COLO668 (cell line): ENCODE measurements at regions not wholly inside any gene's neighbourhood (a gene's known extent, or its start where the extent isn't known, plus 50 kb on each side); places are given as distances from the start of the nearest gene placed in this dataset.

Experiments used
- DNase-seq: peaks from one replicate; lab custom pipeline; 2025; ENCODE audit not compliant: unreplicated experiment; lab: John Stamatoyannopoulos, UW

DNA sequence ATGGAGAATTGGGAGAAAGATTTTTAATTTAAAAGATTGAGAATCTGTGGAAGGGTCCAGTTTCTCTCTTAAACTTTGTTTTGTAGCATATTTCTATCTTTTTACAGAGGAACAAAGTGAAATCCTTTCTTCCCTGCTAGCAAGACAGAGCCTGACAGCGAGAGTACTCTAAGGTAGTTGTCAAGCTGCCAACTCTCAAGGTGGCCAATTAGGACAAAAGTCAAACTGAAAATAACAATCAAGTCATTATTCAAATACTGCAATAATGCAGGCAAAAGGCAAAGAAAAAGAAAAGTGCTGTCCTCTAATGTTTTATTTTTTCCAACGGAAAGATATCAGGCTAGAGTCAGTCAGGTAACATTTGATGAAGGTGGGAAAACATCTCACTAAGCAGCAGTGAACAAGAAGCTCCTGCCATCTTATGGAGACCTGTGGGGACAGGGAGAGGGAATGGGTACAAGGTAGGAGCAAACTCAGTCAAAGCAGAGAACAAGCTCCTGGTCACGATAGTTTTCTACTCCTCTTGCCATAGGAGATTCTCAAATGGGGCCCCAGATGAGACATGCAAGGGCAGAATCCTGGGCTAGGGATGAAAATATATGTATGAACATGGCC lies 801.9 kb upstream of the SLITRK1 start:
- no peak for DNase-seq

DNA sequence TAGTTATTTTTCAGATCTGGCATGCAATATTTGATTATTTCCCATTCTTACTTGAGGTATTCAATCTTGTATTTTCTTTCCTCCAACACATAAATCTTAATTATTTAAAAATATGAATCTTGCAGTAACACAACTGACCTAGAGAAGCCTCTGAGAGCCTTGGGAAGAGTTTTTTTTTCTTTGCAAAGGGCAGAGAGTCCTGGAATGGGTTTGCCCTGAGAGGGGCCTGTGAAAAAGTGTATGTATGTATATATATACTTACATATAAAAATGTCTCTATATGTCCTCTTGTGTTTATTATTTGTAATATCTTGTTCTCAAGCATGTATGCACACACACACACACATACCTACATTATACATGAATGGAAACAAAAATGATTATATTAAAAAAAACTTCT lies 801.2 kb upstream of the SLITRK1 start:
- DNase-seq = no peak

DNA sequence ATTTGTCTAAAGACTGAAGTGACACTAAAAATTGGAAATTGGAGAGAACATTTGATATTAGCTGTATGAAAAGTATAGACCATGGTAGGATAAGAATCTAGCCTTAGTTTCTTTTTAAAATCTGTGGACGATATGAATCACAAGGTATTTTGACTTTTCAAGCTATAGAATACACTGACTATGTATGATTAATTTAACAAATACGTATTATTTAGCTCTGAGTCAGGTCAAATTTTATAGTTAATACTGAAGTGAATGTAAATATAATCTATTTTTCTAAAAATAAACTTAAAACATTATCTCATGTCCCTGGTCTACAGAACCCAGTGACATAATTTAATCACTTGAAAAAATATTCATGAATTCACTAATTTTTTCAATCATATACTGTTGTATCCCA lies 795.6 kb upstream of the SLITRK1 start:
- no peak for DNase-seq

DNA sequence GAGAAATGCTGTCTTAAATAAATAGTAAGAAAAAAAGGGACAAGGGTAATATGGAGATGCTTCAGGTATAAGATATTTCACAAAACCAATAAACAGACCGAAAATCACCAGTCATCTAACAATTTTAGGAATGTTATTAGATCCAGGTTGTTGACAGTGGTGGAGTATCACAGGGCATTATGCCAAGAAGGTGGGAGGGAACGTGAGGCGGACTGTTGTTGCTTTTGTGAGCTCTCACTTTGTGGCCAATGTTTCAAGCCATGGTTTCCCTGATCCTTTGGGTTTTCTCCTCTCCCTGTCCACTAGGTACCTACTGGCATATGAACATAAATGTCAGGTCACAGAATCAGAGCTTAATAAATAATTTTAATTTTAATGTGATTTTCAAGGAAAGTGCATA lies 790.3 kb upstream of the SLITRK1 start:
- no peak for DNase-seq

DNA sequence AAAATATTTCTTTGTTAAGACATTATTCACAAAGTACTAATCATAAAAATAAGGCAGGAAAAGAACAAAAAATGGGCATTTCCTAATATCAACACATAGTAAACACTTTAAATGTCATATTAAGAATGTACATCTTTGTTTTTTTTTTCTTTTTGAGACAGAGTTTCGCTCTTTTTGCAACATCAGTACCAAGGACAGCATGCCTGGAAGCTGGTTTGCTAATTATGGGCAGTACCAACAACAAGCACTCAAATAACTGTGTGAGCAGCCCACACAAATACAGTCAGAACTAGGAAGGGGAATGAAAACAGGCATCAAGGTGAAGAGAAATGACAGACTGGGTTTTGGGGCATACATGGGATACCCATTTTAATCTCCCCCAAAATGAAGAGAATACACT lies 788.0 kb upstream of the SLITRK1 start:
- DNase-seq = no peak

DNA sequence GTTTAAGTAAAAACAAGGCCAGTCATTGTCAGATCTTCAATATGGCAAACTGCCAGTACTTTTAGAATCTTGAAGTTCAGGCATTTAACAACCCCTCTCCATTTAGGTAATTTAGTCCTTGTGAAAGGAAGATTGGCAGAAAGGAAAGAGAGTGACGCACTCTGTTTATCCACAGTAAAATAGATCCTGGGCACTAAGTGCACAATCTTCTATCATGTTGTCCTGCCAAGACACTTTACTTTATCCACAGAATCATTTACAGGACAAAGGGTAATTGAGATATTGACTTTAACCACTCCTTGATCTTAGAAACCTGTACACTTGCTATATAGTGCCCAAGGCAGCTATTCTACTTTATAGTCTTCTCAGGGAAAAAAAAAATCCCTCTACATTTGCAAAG lies 786.4 kb upstream of the SLITRK1 start:
- no peak for DNase-seq

DNA sequence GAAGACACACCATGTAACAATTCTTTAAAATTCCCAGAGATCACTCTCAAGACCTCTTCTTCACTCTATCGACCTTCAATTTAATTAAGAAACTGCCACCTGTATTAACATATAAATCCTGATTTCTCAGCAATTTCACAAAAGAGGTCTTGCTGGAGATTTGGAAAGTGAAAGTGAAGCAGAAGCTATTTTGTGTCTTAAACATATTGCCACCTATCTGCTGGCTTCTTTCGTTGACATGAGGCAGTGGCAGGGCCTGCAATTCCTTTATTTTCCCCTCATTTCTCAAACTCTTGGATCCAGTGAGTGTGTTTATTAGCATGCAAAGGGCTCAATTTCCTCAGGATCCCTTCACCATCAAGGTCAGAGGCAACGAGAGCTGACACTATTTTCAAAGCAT lies 780.2 kb upstream of the SLITRK1 start:
- no peak for DNase-seq

DNA sequence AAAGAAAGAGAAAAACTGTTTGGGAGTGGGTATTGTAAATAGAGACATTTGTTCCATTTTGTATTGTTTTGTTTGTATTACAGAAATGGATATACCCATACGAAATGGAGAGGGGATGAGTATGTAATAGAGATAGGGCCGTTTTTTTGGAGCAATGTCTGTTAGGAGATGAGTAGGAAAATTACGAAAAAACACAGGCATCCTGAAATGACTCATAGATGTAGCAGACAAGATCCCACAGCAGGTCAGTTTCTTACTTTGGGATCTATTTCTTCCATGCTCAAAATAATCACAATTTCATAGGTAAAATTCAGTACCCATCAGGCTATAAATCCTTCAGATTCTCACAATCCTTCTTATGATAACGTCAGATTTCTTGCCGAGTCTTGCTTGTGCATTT lies 779.4 kb upstream of the SLITRK1 start:
- DNase-seq = no peak

DNA sequence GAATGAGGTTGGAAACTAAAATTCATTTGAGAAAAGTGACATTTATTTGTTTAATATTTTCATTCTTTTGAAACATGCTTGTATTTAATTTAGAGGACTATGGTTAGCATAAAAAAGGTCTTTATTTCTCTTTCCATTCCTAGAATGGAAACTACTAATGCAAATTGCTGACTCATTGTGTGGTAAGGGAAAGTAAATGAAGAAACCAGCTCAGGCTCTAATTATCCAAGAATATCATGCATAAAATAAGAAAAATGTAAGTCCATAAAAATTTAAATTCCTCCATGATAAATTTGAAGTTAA lies 777.0 kb upstream of the SLITRK1 start:
- DNase-seq = no peak

DNA sequence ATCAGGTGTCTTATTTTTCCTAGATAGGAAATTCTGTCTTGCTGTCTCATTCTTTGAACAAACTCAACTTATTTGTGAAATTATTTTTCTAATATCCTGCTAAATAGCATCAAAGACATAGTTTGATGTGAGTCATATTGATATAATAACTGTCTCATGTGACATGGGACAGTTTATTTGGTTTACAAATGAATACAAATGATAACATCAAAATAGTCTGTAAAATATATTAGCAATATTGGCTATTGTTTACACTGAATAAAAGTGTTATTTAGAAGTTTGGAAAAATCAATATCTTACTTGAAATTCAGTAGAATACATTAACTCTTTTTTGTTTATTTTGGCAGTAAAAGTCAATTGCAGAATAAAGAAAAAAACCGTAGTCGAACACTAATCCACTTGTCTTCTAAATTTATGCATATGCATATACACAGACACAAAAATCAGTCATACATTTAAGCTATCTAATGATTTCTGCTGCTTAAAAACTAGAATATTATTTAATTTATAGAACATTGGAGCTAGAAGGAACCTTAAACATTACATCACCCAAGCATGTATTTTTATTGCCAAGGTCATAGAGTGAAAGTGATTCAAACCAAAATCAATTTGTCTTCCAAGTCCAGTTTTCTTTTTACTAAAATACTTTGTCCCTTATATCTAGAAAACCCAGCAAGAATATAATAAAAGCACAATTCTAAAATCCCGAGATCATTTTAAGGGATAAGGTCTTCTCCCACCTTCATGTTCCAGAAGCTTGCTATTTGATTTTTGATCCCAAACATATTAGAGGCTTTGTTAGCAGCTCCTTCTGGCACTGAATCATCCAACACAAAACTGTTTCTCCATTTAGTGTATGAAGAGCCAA lies 776.5 kb upstream of the SLITRK1 start:
- DNase-seq = no peak

DNA sequence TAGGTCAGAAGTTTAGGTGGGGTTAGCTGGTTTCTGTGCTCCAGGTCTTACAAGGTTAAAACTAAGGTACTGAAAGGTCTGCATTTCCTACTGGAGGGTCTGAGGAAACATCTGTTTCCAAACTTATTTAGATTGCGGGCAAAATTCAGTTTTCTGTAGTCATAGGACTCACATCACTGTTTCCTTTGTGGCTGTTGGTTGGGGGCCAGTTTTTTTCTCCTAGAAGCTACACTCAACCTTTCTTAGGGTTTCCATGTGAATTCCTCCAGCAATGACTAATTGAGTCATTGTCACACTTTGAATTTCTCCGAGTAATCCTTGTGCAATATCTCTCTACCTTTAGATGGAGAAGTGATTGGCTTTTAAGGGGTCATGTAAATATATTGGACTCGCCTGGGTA lies 773.4 kb upstream of the SLITRK1 start:
- no peak for DNase-seq

DNA sequence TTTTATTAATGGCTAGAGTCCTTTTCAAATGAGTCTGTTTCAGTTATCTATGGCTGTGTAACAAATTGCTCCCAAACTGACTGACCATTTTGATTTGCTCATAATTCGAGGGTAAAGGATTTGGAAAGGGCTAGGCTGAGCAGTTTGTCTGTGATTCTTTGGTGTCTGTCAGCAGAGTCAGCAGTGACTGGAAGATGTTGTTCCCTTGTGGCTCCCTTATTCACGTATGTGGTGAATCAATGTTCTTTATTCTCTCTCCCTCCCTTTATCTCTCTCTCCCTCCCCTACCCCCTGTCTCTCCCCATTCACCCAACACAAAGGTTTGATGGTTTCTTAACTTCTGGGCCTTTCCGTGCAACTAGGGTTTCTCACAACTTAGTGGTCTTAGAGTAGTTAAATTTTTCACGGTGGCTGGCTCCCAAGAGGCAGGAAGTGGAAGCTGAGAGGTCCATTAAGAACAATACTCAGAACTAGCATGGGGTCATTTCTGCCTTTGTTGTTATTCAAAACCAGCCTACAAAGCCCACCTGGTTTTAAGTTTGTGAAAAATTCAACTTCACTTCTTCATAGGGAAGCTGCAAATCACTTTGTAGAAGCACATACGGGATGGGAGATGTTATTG lies 772.5 kb upstream of the SLITRK1 start:
- DNase-seq = no peak

DNA sequence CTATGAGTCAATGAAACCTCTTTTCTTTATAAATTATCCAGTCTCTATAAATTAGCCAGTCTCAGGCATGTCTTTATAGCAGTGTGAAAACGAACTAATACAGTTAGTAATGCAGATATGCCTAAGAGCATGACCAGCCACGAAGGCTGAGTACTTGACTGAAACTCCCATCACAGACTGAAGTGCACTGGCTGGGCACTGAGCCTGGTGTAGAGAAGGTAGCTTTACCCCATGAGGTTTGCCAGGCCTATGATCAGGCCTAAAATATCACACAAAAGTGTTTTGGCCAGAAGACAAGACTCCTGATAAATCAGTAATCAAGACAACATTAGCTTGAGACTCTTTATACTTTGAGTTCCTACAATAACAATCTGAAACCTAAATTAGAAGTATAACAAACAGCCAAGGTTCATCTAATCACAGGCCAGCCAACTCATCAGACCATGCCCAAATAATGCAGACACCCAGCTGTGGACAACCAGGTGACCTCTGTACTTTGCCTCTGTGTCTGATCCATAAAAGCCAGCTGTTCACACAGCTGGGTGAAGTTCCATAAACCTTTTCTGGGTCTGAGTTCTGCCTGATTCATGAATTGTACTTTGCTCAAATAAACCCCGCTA lies 771.8 kb upstream of the SLITRK1 start:
- no peak for DNase-seq

DNA sequence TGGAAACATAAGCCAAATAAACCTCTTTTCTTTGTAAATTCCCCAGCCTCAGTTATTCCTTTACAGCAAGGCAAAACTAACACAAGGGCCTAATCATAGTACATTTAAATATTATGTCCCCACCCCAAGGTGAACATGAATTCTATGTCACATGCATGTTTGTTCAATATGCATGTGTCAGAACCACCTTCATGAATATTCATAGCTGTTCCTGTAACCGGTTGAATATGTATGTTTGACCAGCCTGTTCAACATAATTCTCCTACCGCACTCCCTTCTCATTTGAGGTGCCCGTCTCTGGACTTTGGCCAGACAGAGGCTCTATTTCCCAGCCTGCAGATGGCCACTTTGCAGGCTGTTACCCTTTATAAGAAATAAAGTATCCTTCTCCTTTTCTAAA lies 769.4 kb upstream of the SLITRK1 start:
- no peak for DNase-seq

DNA sequence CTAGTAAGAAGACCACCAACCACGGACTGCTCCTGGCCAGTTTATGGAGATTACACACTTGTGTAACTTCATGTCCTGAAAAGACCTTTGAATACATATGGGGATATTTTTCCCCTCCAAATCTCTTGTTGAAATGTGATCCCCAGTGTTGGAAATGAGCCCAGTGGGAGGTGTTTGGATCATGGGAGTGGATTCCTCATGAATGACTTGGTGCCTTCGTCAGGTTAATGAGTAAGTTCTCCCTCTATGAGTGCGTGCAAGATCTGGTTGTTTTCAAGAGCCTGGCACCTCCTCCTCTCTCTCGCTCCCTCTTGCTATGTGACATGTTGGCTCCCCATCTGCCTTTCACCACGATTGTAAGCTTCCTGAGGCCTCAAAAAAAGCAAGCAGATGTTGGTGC lies 769.0 kb upstream of the SLITRK1 start:
- DNase-seq = no peak

DNA sequence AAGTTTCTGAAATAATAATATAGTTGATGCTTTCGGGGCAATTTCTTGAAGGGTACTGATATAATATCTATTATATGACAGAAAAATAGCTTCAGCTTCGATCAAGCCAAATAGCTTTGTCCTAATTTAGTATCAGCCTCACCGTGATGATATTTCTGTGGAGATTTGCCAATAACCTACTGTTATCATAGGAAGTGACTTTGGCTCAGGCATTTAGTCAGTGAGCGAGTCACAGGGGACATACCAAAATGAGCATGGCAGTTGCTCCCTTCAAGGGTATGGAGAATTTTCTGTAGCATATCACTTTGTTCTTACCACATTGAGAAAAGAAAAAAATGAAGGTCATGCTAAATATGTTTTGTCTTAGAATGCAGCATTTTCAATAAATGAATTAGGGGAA lies 767.6 kb upstream of the SLITRK1 start:
- no peak for DNase-seq

DNA sequence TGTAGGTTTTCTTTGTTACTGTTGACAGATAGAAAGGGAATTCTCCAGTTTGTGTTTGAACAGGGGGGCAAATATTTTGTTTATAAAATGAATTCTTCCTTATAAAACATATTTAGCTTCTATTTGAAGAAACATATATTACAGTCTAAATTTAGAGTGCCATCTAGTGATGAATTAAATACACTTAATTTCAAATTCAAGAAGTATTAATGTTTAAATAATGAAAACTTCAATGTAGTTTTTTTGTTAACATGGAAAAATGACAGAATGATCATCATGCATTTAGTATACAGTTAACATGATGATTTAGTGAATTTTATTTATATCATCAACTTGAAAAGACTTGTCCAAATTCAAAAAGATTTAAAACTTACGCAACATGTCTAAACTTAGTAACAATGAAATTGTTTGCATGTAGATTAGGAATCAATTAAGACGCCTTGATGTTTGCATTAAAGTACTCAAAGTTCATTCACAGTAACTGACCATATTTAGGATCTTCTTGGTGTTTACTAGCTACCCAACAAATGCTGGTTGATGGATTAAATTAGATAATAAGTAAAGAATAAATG lies 765.9 kb upstream of the SLITRK1 start:
- no peak for DNase-seq

DNA sequence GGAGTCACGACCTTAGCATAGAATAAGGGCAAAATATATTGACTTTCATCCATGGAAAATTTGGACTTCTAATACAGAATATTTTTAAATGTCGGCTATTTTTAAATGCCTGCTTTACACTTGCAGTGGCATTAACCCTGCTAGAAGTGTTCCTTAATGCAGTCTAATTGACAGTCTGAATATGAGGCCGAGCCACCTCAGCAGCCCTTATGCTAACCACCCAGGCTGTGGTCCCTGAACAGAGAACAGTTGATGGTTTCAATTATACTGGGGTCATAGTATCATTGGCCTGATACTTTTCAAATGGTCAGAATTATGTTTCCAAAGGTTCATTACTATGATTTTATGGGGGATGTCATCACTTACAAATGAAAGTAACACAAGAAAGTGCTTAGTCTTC lies 764.7 kb upstream of the SLITRK1 start:
- no peak for DNase-seq

DNA sequence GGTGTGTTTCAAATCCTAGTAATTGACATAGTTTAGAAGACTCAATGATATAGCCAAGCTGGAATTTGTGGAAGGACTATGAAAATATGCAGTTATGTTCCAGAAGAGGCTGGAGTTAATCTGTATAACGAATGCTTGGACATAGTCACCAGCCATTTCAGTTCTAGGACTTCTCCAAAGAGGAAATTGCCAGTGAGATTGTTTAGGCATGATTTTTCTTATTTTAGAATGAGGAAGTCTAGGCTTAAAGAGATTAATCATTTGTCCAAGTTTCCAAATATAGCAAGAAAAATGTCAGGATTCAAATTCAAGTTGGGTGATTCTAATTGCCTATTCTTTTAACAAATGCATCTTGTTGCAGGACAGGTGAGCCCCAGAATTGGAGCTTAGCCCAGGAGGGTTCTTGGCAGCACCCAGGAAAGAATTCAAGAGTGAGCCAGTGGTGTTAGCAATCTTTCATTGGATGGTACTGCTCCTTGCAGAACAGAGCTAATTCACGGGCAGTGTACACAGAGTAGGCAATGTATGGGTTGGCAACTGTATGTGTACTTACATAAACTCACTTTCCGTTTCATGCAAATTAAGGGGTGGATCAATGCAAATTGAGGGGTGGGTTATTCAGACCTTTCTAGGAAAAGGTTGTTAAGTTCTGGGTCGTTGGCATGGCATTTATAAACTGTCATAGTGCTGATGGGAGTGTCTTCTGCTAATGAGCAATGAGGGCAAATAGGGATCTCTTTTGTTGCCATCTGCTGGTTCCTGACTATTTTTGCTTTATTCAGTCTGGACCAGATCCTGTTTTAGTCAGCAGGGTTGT lies 763.1 kb upstream of the SLITRK1 start:
- DNase-seq = no peak

DNA sequence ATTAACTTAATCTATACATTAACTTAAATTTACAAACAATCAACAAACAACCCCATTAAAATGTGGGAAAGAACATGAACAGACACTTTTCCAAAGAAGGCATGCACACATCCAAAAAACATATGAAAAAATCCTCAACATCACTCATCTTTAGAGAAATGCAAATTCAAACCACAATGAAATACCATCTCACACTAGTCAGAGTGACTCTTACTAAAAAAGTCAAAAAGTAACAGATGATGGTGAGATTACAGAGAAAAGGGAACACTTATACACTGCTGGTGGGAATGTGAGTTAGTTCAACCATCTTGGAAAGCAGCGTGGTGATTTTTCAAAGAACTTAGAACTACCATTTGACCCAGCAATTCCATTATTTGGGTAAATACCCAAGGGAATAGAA lies 759.2 kb upstream of the SLITRK1 start:
- DNase-seq = no peak

DNA sequence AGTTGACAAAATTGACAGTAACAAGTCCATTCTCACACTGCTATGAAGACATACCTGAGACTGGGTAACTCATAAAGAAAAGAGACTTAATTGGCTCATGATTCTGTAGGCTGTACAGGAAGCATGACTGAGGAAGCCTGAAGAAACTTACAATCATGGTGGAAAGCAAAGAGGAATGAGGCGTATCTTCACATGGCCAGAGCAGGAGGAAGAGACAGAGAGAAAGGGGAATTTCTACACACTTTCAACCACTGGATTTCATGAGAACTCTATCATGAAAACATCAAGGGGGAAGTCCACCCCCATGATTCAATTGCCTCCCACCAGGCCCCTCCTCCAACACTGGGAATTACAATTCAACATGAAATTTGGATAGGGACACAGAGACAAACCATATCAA lies 758.4 kb upstream of the SLITRK1 start:
- no peak for DNase-seq
